ENCODE measurements at regions not wholly inside any gene's neighbourhood (a gene's known extent, or its start where the extent isn't known, plus 50 kb on each side); places are given as distances from the start of the nearest gene placed in this dataset.

- DNase-seq (no peak), ATAC-seq (no peak)
- Histone ChIP-seq H3K4me3 (no peak overlapping the region), H3K9me3 (peaks cover 0 to 9% (median 0%) of the 10 kb centered on the region in 11 donors), H3K27ac (no peak overlapping the region), H3K4me1 (no peaks in the 10 kb centered on the region), H3K36me3 (no peaks in the 10 kb centered on the region), H3K27me3 (no peaks in the 10 kb centered on the region)
- intact Hi-C loops (cut with DNase I) = no loop called here
- 44 to 50% methylated on average over 6 of the region's 6 CpGs for WGBS, 2 donors
- TF ChIP-seq, protein P1, sequence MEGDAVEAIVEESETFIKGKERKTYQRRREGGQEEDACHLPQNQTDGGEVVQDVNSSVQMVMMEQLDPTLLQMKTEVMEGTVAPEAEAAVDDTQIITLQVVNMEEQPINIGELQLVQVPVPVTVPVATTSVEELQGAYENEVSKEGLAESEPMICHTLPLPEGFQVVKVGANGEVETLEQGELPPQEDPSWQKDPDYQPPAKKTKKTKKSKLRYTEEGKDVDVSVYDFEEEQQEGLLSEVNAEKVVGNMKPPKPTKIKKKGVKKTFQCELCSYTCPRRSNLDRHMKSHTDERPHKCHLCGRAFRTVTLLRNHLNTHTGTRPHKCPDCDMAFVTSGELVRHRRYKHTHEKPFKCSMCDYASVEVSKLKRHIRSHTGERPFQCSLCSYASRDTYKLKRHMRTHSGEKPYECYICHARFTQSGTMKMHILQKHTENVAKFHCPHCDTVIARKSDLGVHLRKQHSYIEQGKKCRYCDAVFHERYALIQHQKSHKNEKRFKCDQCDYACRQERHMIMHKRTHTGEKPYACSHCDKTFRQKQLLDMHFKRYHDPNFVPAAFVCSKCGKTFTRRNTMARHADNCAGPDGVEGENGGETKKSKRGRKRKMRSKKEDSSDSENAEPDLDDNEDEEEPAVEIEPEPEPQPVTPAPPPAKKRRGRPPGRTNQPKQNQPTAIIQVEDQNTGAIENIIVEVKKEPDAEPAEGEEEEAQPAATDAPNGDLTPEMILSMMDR (IDR thresholded peaks at IDR 0.05) = no peak
Observed at GRCh38 chrX:1941321-1941720, 326.5 kb downstream of the ASMT start.

- Histone ChIP-seq H3K36me3 (no peaks in the 10 kb centered on the region), H3K27me3 (no peaks in the 10 kb centered on the region), H3K4me1 (no peaks in the 10 kb centered on the region), H3K4me3 (no peak overlapping the region), H3K9me3 (no peaks in the 10 kb centered on the region), H3K27ac (no peak overlapping the region)
- intact Hi-C loops (cut with DNase I) = no loop called here
- no peak for DNase-seq
- ATAC-seq = no peak
- WGBS, 2 donors = 91 to 96% methylated on average over 10 of the region's 10 CpGs
- TF ChIP-seq, protein P1 (IDR thresholded peaks at IDR 0.05) = no peak
Observed at GRCh38 chrX:1945879-1946278, 331.0 kb downstream of the ASMT start.

DNA sequence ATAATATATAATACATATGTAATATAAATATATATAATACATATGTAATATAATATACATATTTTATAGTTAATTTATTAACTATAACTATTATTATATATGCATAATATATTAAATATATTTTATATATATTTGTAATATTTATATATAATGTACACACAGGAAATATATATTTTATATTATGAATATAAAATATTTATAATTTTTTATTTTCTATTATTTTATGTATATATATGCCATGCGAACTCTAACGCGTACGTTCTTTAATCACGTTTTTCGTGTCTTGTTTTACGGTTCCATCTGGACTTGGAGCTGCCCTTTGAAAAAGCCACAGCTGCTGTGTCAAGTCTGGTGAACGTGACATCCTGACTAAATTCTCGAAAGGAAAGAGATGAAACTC, 332.1 kb downstream of the ASMT start:
- no peak overlapping the region for H3K4me3 ChIP-seq
- 92 to 95% methylated on average over 9 of the region's 9 CpGs for WGBS, 2 donors
- H3K36me3 ChIP-seq = no peaks in the 10 kb centered on the region
- no peaks in the 10 kb centered on the region for H3K27me3 ChIP-seq
- no peaks in the 10 kb centered on the region for H3K9me3 ChIP-seq
- intact Hi-C loops (cut with DNase I) = no loop called here
- H3K27ac ChIP-seq = no peak overlapping the region
- DNase-seq = no peak
- ATAC-seq = no peak
- TF ChIP-seq, protein P1 (IDR thresholded peaks at IDR 0.05) = no peak
- no peaks in the 10 kb centered on the region for H3K4me1 ChIP-seq
